COLO829 (cell line): ENCODE measurements at regions not wholly inside any gene's neighbourhood (a gene's known extent, or its start where the extent isn't known, plus 50 kb on each side); places are given as distances from the start of the nearest gene placed in this dataset.
"Not testable (repeated sequence)": the region's sequence is repeated elsewhere in the genome, so short reads cannot be mapped to it uniquely, and the experiment has no call there.

ENCODE experiments used
- DNase-seq: peaks from one replicate; pipeline ENCODE4 v3.0.0; 2012; ENCODE audit warnings: low spot score

- DNase-seq, result no peak
These were observed 214.7 kb downstream of the OR4C45 start for GRCh38 chr11:50247309-50247874.

- no peak for DNase-seq
These were observed 235.2 kb downstream of the OR4C45 start for GRCh38 chr11:50267851-50268250.

GRCh38 chr11:50275133-50275532 lies 242.5 kb downstream of the OR4C45 start:
- no peak for DNase-seq

- no peak for DNase-seq
These were observed 246.1 kb downstream of the OR4C45 start for GRCh38 chr11:50278756-50279155.

- DNase-seq, result no peak
These were observed 265.7 kb downstream of the OR4C45 start for GRCh38 chr11:50298182-50298988.

GRCh38 chr11:50330723-50331122 lies 298.0 kb downstream of the OR4C45 start:
- not testable (repeated sequence) for DNase-seq

GRCh38 chr11:50333861-50334260 lies 301.2 kb downstream of the OR4C45 start:
- DNase-seq, result no peak

- DNase-seq, result not testable (repeated sequence)
These were observed 304.8 kb downstream of the OR4C45 start for GRCh38 chr11:50337432-50337831.

- not testable (repeated sequence) for DNase-seq
These were observed 315.3 kb downstream of the OR4C45 start for GRCh38 chr11:50348018-50348417.

GRCh38 chr11:50379484-50379883 lies 346.8 kb downstream of the OR4C45 start:
- no peak for DNase-seq

- no peak for DNase-seq
These were observed 361.3 kb downstream of the OR4C45 start for GRCh38 chr11:50394017-50394416.

GRCh38 chr11:50412832-50413231 lies 380.2 kb downstream of the OR4C45 start:
- DNase-seq, result no peak

- DNase-seq, result no peak
These were observed 390.5 kb downstream of the OR4C45 start for GRCh38 chr11:50423208-50423607.
